Inflammatory macrophage (primary cell): ENCODE measurements at regions not wholly inside any gene's neighbourhood (a gene's known extent, or its start where the extent isn't known, plus 50 kb on each side); places are given as distances from the start of the nearest gene placed in this dataset.

ENCODE experiments used
- DNase-seq, 2 donors: peaks; one replicate each; pipeline ENCODE4 v3.0.0-alpha.2; 2020 to 2022

DNA sequence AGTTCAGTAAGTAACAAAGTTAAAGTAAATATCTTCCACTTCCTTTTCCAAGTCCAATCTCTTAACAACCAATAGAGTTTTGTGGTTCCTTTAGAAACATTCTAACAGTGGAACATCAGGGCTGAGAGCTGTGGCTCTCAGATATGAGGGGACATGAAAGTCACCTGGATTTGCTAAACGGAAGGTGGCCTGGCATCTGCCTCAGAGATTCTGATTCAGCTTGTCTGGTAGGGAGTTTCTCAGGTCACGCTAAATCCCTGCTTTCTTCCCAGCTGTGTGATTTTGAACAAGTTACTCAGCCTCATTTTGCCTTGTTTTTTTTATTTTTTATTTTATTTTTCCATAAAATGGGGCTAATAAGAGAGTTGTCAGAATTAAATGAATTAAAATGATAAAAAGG is 411.0 kb upstream of the CDH11 start:
- DNase-seq = no peak

DNA sequence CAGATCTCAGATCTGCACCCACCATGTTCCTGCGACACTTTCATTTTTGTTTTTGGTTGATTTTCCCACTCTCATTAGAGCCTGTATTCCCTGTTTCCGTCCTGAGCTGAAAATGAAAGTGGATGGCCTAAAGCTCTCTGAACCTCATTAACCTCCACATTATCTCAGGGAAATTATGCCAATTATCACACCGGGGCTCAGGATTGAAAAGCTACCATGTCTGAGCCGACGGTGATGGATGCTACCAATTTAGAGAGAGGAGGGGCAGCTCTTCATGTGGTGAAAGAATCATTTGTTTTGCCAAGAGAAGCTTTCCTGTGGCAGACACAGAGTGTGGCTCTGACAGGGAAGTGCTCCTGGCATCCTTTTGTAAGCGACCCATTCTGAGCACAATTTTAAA is 410.4 kb upstream of the CDH11 start:
- DNase-seq = no peak

DNA sequence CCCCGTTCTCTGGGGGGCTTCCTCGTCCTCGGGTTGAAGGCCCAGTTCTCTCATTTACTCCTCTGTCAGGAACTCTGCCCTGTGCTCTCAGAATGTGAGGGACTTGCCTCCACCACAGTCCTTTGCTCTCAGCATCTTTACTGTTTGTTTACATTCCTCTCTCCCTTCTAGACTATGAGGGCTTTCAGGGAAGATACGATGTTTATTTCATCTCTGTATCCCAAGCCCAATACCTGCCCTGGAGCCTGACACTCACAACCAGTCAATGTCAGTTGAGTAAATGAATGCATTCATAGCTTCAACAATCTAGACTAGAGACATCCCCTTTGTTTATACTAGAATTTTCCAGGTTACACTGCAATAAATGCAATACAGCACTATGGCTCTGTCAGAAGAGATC is 409.6 kb upstream of the CDH11 start:
- no peak for DNase-seq

DNA sequence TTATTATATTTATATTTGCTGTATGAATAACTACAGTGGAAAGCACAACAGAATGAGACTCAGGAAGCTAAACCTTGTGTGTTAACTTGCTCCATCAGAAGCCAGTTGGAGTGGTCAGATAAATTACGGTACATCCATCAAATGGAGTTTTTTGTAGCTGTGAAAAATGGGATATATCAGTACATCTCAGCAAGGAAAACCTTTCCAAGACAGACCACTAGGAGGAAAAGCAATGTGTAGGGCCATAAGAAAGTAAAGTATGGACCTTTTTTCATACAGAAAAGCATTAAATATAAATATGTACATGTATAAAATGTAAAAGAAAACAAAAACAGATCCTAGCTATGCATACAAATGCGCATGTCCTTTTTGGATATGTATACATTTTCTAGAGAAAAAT is 403.8 kb upstream of the CDH11 start:
- DNase-seq = no peak

DNA sequence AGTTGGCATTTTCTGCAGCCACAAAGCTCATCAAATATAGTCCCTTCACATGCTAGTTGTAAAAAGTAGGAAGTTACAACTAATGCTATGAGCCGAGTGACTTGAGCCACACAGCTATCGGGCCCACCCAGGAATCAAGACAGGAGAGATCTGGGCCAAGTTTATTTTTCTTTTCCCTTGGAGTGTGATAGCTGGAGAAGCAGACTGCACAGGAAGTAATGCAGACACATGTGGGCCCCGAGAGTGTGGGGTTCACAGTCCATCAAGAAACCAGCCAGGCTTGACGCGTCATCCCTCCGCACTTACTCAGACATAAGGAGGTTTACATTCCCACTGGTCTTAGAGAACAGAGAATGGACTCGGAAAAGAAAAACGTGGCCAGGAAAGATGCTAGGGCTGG is 403.1 kb upstream of the CDH11 start:
- DNase-seq = no peak

DNA sequence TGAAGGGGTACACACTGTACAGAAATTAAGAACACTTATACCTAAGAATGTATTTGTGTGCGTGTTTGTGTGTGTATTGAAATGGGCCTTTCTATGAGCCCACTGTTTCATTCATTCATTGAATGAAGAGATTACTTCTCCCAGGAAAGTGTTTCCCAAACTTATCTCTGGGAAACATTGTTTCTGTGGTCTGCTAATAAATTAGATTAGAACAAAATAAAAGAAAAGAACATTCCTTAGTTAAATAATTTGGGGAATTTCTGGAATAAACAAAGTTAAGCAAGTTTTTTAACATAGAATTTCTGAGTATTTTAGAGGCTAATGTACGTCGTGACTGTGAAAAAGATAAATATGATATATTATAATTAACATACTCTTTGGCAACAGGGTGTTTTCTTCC is 402.4 kb upstream of the CDH11 start:
- DNase-seq = no peak

DNA sequence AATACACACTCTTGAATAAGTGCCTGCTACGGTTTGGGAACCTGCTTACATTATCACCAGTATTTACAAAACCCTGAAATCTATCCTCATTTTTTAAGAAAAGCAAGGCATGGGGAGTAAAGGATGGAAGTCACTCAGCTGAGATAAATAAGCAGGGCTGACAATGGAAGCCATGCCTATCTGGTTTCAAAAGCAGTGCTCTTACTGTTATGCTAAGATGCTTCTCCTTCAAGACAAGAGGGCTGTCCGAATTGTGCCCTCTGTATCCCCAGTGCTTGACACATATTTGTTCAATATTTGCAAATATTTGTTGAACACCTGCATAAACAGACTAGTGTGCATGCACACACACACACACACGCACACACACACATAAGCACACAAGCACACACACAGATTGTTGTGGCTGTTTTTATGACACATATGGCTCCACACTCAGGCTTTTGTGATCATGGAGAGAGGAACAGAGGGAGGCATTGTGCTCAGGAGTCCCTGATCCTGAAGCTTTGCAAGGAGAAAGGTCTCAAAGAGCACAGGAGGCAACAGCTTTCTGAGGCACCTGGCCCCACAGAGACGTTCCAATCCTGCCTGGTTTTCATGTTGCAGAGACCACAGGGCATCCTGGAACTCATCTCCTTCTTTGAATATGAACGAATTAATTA is 401.6 kb upstream of the CDH11 start:
- DNase-seq = no peak

DNA sequence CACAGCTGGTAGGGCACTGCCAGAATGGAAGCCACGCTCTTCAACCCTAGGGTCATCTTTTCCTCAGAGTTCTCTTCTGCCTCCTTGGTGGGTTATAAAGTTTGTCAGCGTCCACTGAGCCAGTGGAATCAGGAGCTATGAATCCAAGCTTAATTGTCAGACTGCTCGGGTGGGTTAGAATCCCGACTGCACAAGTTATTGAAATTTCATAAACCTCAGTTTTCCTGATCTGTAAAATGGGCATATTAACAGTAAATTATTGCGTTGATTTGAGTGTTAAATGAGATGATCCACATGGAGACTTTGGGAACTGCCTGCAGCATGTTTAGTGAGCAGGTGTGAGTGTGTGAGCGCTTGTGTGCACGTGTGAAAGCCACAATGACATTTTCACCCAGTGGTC is 400.5 kb upstream of the CDH11 start:
- no peak for DNase-seq

DNA sequence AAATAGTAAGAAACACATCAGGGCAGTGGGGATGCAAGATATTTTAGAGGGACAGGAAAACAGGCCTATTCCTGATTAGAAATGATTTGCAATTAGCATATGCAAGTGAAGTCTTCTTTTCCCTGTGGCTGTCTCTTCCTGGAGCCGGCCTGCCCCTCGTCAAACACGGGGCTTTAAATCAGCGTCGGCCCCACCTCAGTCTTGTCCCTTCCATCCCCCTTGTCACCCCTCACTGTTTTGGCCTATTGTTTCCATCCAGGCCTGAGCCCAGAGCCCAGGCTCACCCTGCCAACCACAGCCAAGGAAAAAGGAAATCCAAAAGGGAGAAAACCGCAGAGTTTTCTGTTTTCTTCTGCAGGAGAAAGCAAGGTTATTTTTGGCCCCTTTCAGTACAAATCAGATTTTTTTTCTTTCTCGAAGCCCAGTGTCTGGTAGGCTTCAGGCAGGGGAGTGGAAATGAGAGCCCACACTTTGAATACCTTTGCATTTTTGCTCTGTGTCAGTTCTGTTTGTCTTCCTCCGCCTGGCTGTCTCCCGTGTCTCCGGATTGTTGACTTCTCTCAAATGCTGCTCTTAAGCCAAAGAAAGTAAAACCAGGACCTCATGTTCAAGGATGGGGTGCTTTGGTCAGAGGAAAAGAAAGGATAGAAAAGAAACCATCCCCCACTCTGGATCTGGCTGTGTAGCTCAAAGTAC is 399.9 kb upstream of the CDH11 start:
- no peak for DNase-seq

DNA sequence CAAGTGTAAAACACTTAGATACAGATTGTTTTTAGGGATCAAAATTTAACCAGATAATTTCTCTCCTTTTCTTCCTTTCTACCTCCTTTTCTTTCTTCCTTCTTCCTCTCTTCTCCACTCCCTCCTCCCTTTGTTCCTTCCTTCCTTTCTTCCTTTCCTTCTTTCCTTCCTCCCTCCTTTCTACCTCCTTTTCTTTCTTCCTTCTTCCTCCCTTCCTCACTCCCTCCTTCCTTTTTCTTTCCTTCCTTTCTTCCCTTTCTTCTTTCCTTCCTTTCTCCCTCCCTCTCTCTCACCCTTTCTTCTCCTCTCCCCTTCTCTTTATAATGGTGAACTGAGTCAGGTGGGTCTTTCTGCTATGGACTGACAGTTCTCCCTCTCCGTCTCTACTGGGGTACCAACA is 397.5 kb upstream of the CDH11 start:
- no peak for DNase-seq

DNA sequence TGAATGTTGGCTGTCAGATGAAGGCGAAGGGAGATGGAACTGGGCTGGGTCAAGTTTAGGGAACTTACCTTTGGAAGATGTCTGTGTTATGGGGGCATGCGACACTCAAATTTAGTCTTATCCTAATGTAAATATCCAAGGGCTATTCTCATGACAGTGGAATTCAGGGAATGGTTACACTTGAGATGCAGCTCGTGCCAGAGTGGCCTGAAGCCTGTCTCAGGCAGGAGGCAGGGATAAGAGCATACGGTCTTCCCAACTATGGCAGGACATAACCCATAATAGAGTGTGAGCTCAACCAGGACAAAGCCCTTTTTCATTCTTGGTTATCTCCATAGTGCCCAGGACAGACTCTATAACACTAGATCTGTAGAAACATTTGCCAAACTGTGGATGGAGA is 393.3 kb upstream of the CDH11 start:
- no peak for DNase-seq

DNA sequence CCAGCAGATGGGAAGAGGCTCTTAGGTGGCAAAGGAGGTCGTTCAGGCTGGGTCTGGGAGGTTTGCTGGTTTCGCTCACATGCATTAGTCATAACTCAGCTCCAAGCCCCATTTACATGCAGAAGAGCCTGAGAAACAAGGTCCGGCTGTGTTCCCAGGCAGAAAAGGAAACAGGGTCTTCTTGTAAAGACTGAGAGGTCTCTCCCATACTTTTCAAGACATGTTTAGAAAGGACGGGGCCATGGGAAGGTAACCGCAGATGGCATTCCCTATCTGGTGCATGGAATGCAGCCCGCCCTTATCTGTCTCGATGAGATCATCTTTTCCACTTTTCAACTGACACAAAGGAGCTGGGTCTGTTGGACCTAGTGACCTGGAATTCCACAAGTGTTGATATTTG is 389.0 kb upstream of the CDH11 start:
- no peak for DNase-seq

DNA sequence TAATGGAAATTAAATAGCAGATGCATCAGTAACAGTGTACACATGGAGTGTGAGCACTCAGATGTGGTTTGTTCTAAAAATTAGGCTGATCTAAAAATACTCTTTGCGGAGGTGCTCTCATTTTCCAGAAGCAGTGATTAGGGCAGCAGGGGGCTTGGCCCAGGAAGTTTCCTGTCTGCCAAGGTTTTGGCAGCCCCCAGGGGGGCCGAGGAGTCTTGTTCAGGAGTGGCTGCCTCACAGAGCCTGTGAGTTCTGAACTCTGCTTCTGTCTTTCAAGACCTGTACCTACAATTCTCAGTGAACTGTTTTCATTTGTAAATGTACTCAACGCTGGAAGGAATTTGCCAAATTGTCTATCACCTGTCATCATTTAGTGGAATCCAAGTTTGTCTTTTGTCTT is 388.4 kb upstream of the CDH11 start:
- no peak for DNase-seq

DNA sequence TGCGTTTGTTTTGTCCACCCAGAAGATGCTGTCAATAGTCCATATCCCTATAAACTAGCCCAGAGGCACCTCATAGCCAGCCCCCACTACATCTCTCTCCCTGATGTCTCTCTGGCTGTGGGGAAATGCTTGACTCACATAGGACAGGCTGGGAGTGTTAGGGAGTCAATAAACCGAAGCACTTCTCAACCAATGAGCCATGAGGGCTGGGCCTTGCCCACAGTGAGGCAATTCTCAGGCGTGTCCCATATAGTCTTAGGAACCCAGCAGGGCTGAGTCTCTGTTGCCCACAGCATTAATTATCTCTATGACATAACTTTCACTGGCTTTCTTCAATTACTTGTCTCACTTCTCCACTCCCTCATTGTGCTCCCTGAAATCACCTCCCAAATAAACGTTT is 387.3 kb upstream of the CDH11 start:
- no peak for DNase-seq

DNA sequence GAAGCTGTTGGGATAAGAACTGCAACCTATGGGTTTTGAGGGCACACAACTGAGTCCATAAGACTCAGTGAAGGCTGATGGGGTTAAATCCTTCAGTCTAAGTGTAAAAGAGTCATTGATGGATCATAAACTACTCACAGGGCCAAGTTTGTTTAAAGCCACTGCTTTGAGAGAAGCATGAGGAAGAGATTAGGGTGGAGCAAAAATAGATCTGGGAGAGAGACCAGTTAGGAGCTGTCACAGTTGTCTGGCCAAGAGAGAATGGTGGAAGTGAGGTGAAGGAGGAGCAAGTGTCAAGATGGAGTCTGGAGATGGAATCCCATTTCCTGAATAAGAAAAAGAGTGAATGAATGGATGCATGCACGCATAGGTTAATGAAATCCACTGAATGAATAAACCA is 379.1 kb upstream of the CDH11 start:
- DNase-seq = no peak

DNA sequence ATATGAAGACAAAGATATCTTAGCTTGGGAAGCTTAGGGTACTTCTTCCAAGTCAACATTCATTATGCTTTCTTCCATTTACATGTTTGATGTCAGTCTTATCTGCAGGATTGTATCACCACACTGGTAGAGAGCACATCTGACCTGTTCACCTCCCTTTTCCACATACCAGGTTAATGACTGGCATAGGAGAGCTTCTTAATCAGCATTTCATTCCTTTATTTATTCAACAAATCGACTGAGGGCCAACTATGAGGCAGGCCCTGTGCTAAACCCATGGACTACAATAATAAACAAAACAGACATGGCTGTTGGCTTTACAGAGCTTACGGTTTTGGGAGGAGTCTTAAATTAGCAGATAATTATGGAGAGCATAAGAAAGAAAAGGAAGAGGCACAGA is 378.1 kb upstream of the CDH11 start:
- no peak for DNase-seq

DNA sequence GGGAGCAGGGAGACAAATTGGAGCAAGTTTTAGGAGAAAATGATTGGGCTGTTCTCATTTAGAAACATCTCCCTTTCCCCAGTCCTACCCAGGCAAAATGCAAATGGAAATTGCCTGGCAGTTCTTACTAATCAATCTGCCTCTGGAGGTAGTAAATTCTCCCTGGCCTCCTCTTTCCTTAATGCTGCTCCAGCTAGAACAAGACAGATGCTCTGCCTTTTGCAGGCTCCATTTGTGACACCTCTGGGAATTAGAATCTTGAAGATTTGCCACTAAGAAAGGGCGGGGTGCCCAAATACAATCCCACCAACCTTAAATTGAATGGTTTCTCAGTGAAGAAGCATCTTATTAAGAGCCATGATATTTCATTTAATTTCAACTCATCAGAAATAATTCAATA is 377.7 kb upstream of the CDH11 start:
- DNase-seq = no peak

DNA sequence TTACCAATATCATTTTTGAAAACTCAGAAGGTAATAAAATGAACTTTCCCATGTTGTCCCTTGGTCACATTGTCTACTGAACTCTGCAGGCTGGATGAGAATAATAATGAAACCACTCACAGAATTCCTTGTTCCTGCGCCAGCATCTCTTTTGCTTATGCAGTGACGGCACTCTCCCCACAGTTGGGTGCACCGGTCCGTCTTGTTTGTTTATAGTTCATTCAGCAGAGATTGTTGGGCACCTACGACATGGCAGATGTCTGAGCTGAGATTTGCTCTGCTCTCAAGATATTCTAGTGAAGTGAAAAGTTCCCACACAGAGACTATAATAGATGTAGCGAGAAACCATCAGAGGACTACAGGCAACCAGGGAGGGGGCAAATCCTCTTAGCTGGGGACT is 375.7 kb upstream of the CDH11 start:
- DNase-seq = no peak

DNA sequence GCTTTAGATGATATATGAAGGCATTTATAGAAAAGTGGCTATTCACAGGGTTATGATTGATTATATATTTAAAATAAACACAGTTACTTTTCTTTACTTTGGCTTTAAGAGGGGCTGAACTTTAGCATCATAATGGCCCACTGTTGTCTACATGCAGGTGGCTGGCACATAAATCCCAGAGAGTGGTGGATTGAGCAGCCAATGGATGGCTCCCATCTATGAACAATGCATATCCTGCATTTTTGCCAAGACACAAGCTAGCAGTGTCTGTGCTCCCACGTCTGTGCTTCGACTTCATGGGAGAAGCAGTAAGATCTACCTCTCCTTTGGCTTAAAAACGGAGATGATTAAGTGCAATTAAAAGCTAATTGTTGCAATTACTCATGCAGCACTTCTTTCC is 373.2 kb upstream of the CDH11 start:
- DNase-seq = no peak

DNA sequence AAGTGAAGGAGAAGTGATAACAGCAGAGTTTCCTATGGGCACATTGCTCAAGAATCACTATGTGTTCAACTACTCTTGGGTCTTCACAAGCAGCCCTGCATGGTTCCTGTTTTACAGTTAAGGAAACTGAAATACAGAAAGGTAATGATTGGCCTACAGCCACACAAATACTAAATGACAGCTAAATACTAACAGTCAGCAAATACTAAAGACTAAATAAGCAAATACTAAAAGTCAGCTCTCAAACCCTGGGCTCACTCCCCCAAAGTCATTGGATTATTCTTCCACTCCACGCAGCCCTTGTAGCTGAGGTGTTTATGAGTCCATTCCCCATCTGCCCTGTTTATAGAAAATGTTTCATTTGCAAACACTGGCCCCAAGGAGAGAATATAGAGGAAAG is 372.7 kb upstream of the CDH11 start:
- no peak for DNase-seq

DNA sequence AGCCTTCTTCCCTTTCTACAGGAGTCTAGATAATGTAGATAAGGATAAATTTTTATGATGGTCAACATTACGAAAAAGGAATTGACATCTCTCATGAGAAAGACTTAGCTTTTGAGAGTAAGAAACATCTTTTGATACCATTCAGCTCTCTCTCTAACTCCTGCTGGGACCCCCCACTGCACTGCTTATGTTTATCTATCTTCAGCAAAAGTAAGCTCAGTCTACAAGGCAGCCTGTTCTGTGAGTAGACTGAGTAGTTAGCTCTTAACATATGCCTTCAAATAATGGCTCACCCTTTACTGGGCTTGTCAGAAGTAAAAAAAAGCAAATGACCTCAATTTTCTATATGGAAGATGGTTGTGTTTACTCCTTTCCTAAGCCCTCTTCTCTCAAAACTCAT is 372.2 kb upstream of the CDH11 start:
- no peak for DNase-seq

DNA sequence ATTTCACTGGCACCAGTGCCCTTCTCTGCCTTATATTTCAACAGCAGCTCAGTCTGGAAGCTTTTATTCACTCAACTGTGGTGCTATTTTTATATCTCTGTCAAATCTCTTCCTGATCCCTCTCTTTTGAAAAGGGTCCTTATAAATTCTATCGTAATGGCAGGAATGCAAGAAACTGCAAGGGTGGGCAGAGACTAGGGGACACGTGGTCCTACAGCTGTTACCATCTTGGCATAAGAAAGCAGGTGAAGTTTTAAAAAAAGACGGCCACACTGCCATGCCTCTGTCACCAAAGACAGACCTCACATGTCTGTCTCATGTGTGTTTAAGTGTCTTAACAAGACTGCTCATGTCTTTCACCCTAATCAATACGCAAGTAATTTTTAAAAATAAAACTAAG is 368.4 kb upstream of the CDH11 start:
- DNase-seq = no peak

DNA sequence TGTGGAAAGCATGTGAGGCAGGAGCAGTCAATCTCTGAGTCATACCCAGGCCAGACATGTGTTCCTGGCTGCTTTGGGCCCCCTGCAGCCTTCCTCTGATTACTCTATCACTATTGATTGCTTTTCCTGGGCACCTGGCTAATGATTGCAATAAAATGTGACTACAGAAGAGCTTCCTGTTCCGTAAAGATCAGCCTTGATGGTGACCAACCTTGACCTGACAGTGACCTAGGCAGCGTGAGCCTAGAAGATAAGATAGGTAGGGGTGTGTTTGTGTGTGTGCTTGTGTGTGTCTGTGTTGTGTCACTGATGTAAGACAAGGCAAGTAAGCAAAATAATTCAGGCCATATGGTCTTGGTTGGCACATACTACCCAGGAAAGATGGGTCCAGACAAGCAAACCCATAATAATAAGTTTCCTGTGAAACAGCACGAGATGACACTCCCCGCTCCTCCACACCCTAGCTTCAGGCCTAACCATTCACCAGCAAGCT is 367.7 kb upstream of the CDH11 start:
- DNase-seq = no peak

DNA sequence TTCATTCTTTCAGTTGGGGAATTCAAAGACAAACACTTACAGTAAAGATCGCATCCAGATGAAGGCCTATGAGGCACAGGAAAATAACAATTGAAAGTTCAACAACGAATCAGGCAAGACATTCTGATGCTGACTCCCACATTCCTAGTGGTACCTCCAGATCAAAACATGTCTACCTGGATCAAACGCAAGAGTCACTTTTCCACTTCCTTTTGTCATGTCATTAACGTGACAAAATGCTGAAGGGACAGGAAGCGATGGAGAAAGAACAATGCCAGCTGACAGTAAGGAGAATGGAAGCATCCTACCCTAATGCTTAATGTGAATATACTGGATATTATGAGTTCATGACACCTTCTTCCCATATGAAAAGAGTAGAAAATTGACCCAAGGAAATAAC is 365.4 kb upstream of the CDH11 start:
- no peak for DNase-seq

DNA sequence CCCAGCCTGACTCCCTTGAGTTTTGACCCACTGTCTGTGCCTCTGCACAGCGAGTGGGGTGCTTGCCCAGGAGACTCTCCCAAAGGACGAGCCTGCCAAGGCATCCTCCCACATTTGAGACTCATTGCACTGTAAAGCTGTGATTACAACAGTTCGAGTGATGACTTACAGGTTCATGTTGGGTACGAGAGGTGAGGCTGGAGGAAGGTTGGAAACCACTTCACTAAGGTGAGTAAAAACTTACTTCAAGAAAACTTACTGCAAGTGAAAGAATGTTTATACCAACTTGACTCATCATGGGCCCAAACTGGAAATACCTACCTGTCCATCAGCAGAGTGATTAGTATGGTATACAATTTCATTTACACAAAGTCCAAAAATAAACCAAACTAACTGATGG is 360.1 kb upstream of the CDH11 start:
- no peak for DNase-seq
